GM19043 (cell line): ENCODE measurements at regions not wholly inside any gene's neighbourhood (a gene's known extent, or its start where the extent isn't known, plus 50 kb on each side); places are given as distances from the start of the nearest gene placed in this dataset.

ENCODE experiments used
- ATAC-seq: cut with Tn5 transposase; IDR thresholded peaks from one replicate; pipeline ENCODE4 v1.9.1; 2021; ENCODE audit warnings: low read depth; ENCODE audit not compliant: unreplicated experiment

DNA sequence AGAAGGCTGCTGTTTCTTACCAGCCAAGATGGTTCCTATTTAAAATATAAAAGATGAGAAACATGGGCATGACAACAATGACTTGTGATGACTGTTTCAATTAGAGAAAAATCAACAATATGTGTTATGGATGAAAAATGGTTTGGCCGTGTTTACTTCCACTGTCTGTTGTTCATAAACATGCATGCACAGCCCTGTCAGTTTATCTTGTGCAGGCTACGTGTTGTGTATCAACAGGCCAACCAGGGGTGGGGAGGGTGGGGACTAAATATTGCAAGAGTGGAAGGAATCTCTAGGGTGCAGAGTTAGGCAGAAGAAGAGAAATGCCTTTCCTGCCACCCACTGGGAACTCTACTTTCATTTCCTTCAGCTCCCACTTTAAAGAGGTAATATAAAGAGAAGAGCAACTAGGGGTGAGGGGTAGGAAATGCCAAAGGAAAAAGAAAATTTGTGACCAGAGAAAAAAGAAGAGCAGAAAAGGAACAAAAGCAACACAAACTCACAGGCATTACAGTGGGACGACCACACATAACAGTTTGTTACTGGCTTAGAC is 116.8 kb upstream of the MEIS1 start:
- ATAC-seq: no peak

DNA sequence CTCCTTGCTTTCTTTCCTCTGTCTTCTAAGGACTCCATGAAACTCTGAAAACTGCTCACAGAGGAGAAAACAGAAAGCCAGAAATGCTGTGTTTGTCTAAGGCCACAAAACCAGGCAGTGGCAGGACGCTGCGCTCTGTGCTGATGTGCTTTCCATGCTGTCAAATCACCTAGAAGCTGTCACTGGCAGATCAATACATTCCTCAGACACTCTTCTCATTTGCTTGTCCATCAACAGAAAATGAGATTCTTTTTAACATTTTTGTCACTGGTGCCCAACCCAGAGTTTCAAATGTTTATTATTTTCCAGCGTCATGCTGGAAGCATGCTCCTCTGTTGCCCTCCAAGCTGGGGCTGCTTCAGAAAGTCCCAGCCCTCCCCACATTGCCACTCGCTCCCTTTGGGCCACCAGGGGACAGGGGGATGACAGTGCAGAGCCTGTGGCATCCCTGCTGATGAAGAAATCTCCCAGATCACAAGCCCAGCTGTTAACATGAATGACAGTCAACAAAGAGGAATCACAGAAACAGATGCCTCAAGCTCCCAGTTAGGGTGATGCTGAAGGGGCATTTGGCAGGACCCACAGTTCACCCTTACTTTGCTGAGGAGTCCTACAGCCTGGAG is 117.5 kb upstream of the MEIS1 start:
- no peak for ATAC-seq

DNA sequence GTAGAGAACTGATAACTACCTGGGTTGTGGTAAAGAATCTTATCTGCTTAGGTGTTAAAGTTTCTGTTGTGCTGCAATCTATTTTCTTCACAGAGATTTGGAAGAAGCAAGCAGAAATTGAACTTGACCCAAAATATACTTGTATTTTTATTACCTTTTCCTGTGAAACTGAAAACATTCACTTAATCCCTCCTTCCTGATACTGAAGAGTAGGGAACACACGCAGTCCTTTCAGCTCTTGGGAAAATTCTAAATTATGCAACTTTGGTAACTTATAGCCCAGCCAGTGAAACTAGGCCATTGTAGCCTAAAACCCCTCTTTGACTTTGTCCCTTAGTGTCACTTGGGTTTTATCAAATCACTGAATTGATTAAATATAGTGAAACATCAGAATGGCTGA is 128.4 kb upstream of the MEIS1 start:
- ATAC-seq: no peak

DNA sequence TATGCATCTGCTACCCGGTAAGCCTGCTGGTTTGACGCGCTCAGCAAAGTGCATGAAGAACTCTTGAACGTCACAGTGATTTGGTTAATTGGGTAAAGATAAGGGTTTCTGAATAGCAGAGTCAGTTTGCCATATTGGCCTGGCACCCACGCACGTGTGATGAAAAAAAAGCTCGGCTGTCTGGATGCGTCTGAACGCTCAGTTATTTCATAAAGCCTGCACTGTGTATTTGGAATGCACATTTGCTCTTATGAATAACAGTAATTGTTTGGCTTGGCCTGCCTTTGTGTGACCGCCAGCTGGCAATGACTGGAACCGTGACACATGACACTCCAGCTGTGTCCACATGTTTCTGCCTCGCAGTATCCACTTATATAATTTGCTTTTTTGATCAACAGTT is 129.2 kb upstream of the MEIS1 start:
- ATAC-seq: no peak

DNA sequence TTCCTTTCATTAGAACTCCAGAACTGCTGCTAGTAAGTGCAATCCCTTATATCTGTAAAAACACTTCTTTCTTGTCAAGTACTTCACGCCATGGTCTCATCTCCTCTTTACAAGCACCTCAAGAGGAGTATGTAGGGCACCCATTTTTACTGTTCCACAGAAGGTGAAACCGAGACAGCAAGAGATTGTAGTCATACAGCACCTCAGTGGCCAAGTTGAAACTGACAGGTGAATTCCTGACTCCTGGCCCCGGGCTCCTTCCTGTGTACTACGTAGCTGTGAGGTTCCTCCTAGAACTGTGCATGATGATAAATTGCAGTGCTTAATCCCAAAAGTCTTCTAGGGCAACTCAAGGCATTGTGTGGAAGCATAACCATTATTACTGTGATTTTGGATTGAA is 131.5 kb upstream of the MEIS1 start:
- no peak for ATAC-seq

DNA sequence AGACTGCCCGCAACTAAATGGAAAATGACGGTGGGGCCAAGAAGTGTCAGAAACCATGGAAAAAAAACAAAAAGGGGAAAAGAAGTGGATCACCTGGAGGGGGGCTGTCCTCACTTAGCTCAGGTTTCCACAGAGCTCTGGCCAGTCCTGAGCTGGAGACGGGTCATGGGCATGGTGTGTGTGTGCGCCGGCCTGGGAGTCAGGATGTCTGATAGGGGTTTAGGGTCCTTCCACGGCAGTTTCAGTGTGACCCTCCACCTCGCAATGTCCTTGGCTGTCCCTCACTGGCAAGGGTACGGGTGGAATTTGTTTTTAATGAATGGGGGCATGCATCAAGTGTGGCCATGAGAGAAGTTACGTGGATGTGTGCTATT is 133.2 kb upstream of the MEIS1 start:
- ATAC-seq: no peak

DNA sequence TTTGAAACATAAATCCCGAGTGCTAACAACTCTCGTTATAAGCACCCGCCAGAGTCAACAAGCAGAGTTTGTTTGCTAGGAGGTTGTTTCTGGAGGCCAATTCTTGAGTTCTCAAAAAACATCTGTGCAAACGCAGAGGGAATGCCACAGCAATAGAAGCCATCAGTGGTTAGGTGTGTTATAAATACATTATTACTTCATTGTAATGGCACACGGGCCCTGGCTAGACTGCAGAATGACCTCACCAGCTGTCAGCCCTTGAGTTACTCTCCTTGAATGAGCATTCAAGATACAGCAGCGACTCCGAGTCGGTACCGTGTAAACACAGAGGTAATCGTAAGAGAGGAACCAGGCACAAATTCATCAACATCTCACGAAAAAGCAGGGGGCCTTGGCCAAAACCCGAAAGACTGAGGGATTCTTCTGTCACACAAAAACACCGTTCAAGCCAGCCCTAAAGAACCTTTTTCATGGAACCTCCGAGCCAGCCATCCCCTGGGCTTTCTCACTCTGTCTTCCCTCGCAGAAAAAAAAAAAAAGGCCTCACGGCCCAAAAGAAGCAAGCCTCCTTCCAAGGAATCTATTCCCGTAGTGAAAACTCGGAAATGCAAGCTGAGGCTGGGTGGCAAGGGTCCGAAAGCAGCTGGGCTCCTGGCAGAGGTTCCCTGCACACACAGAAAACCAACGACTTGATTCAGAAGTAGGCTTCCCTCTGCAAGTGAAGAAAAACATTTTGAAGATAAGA is 133.7 kb upstream of the MEIS1 start:
- ATAC-seq: no peak

DNA sequence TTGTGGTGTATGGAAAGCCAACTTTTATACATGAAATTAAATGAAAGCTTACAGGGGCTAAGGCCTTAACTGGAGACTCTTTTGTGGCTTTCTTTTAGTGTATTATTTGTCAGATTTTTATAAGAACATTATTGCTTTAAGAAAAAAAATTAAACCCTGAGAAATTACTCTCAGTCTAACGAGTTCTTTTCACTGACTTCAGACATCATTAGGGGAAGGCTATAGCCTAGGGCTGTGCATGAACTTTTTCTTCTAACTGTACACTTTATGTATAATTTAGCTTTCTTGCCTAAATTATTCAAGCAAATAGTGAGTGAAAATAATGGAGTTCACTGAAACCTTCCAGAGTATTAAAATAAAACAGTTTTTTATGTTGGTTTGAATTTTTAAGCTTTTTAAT is 151.1 kb upstream of the MEIS1 start:
- no peak for ATAC-seq

DNA sequence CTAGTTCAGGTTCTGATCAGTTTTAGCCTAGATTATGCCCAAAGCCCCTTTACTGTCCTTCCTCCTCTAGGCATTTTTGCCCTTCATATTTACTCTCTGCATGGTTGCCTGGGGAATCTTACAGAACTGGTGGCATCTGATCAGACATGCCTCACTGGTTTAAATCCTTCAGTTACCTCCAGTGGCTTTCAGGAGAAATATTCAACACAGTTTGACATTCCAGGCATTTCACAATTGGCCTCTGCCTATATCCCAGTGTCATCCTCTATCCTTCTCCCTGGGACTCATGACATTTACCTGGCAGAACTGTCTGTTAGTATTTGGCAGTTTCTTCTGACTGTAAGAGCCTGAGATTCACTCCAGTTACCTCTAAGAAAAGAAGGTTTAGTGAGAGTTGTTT is 152.9 kb upstream of the MEIS1 start:
- no peak for ATAC-seq

DNA sequence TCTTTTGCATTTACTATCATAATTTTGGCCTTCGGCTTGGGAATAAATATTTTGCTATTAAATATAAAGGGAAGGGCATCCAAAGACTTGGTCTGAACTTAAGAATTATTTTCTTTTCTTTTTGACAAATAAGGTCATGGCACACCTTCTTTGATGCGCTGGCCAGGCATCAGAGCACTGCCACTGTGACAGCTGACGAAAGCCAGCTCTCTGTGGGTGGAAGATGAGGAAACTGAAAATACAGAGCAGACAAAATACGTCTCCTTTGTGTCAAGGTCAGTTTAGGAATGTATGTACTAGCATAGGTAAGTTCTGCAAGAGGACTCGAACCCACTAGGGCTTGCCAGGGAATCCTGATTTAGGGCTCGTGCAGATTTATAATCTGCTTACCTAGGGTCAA is 155.9 kb upstream of the MEIS1 start:
- no peak for ATAC-seq

DNA sequence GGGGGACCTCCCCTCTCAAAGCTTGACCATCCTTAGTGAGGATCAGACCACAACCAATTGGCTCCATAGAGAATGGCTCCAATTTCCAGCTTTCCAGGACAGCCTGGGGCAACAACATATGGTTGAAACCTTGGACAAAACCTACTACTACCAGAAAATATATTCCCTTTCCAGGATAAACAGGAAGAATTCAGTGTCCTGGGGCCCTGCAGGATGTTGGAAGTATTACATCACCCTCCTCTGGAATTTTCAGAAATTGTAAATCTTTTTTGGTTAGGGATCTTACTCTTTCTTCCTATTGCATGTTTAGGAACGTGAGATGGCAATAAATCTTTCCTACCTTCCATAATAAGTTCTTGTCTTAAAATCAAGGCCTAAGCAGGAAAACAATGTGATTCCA is 158.9 kb upstream of the MEIS1 start:
- no peak for ATAC-seq

DNA sequence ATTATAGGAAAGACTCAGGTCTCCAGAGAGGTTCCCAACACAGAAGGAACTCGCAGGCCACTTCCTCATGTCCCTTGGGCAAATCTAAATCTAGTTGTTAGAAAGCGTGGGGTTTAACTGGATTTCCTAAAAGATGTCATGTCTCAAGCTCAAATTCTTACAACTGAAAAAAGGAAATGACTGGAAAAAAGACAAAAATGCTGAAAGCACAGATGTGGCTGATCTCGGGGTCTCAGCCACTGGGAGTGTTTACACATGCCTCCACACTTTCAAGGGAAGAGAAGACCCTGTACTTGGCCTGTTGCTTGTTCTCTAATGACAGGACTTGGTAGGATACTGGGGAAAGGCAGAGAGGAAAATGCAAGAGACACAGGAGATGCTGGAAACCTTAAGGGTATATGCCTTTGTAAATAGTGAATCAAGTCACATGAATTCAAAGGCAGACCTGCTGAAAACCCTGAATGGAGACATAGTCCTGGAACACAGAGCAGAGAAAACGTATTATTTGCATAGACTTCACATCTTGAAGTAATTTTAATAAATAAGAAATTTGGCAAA is 160.9 kb upstream of the MEIS1 start:
- ATAC-seq: no peak

DNA sequence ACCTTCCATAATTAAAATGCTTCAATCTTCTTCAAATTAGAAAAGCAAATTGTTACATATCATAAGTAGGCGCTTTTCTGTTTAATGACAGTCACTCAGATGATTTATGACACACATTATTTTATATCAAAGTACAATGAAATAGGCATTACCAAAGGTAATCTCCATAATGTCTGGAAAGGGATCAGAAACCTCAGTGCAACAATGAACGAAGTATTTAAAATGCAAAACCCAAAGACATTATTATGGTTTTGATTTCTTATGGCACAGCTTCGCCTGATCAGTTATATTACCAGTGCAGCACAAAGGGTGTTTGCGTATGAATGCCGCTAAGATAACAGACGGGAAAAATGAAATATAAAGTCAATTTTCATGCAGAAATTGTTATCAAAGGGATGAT is 162.2 kb upstream of the MEIS1 start:
- ATAC-seq: no peak

DNA sequence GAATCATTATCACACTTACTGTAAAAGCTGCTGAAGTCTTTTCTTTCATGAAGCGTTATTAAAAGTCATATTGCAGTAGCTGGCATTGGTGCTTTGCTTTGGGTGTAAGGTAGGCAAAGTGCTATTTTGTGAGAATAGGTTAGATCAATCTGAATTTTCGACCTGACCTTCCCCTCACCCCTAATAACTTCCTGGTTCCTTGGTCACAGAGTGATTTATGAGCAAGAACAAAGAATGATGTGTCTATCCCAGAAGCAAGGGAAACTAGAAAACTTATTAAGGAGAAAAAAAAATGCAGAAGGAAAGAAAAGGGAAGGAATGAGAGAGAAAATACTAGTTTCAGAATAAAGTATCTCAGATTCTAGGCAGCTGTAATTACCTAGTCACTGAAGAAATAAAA is 163.1 kb upstream of the MEIS1 start:
- ATAC-seq: no peak

DNA sequence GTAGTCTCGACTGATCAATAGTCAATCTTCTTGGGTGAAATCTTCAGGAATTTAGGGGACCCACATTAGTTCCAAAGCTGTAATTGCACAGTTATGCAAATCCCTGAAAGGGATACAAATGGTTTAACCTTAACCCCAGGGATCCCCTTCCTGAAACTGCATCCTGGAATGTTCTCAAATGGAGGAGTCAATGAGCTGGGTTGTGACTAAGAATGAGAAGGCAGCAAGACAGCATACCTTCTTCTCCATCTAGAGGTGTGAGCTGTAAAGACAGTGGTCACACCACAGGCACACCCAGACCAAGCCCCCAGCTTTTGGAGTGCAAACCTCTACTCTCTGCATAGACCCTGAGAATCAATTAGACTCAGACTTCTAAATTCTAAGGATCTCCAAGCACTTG is 164.7 kb upstream of the MEIS1 start:
- ATAC-seq: no peak

DNA sequence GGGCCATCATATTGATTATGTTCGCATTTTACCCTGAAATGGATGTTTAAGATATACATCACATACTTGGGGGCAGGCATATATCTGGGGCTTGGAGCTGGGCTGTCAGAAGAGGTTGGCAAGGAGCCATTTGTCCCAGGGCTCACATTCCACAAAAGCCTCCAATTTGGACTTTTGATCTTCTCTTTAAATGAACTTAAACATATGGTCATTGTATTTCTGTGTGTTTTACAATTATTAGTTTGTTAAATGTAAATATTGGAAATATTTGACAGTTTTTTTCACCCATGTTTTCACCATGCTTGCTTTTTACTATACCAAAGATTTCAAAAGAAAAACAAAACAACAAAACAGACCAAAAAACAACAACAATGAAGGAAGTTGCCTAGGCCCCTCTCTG is 165.8 kb upstream of the MEIS1 start:
- no peak for ATAC-seq

DNA sequence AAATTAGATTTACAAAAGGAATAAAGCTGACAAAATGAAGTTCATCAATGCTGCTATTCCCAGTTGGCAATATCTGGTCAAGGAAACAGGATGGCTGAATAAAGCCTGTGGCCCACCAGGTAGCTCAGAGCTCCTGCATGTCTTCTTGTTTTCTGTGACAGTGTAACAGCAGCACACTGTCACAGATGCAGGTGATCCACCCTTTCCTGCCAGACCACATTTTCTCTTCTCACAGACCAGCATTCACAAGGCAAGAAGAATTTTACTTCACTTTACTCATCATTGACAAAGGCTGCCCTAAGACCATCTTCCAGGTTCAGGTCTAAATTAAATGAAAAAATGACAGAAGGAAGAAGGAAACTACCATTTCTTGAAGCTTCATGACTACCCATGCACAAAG is 166.2 kb upstream of the MEIS1 start:
- no peak for ATAC-seq

DNA sequence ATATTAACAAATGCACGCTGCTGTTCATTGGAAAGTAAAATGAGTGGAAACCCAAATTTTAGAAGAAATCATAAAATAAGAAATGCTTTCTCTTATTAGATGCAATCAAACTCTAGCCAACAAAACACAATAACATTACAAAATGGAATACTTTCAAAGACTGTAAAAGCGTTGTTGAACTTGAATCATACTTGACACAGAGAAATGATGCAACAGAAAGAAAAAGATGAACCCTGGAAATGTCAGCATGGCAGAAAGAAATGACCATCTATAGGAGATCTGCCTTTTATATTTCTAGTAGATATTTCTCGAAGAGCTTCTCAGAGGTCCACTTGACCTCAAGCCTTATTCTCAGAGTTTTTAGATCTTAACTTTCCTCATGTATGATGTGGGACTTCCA is 170.6 kb upstream of the MEIS1 start:
- no peak for ATAC-seq

DNA sequence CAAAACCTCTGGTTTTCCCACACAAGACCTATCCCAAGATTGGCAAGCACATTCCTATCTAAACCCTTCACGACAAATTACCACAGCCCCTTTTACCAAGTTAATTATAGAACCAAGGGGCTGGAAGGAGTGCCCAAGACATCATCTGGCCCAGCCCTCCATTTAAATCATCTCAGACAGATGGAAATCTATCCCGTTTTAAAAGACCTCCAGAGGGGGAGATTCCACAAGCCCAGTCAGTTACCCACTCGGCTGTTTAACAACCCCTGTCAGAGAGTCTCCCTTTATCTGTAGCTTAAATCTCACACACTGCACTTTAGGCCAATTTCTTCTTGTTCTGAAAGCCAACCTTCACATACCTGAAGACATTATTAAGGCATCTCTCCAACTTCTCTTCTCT is 179.1 kb upstream of the MEIS1 start:
- ATAC-seq: no peak

DNA sequence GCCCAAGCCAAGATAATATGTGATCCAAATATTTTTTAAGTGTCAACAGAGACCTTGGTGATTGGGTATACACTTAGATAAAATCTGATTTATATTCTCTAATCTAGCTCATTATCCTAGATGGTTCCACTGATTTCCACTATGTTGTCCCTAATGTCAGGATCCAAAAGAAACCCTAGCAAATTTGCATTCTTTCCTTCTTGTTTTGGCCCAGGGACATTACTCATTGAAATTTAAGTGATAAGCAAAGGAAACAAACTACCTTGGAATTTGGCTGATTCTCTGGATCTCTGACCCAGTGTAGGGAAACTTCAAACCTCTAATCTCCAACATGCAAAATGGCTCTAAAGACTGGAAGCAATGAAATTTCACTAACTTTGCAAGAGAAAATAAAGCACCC is 179.8 kb upstream of the MEIS1 start:
- ATAC-seq: no peak

DNA sequence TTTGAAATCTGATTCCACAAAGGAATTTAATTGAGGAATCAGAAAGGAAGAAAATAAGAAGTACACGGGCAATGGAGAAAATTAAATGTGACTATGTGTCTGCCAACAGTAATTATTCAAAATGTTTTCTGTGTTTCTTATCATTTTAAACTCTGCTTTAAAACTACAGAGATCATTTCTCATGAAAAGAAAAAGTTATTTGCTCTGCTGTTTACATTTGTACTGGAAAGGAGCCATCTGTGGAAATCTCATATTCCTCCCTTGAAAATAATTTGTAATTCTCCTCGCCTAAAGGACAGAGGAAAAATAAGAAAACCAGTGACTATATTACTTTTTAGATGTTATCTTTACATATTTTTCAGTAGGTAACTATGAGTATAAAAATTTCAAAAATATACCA is 181.9 kb upstream of the MEIS1 start:
- ATAC-seq: no peak

DNA sequence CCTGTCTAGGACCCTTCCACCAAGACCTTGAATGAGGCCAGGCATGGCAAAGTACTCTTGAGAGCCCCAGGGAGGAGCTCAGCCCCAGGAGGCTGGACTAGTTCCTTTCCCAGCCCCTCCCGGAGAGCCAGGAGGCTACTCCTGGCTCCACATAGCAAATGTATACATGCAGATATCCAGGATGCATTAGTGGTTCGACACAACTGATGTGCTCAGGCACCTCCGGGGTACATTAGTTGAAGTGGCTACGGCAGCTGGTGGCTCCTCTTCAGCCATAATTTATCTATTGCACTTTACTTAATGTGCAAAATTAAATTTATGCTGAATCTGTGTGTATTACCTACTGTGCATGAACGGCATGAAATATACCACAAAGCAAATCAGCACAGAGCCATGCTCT is 182.8 kb upstream of the MEIS1 start:
- ATAC-seq: no peak
